ENCODE measurements at regions not wholly inside any gene's neighbourhood (a gene's known extent, or its start where the extent isn't known, plus 50 kb on each side); places are given as distances from the start of the nearest gene placed in this dataset.

- no peak for DNase-seq
These were observed 244.0 kb downstream of the RHOU start for GRCh38 chr1:228979325-228979699.

- DNase-seq = no peak
These were observed 244.5 kb downstream of the RHOU start for GRCh38 chr1:228979774-228980173.

GRCh38 chr1:228980232-228980937 lies 245.1 kb downstream of the RHOU start:
- no peak for DNase-seq

- peak; percentile 63 to 75 for DNase-seq
These were observed 247.4 kb downstream of the RHOU start for GRCh38 chr1:228982637-228983036.

- DNase-seq = no peak
These were observed 248.0 kb downstream of the RHOU start for GRCh38 chr1:228983231-228983660.

GRCh38 chr1:228983661-228984060 lies 248.4 kb downstream of the RHOU start:
- DNase-seq = no peak

- no peak for DNase-seq
These were observed 248.8 kb downstream of the RHOU start for GRCh38 chr1:228984107-228984506.

GRCh38 chr1:228984646-228985631 lies 249.7 kb downstream of the RHOU start:
- no peak for DNase-seq

- no peak for DNase-seq
These were observed 250.4 kb downstream of the RHOU start for GRCh38 chr1:228985661-228986060.

- peak in 1 of 2 experiments; percentile 4 for DNase-seq
These were observed 251.0 kb downstream of the RHOU start for GRCh38 chr1:228986093-228986904.

- DNase-seq = no peak
These were observed 252.0 kb downstream of the RHOU start for GRCh38 chr1:228987286-228987685.

- DNase-seq = no peak
These were observed 252.6 kb downstream of the RHOU start for GRCh38 chr1:228987736-228988506.

GRCh38 chr1:228988664-228989063 lies 253.4 kb downstream of the RHOU start:
- DNase-seq = no peak

- DNase-seq = no peak
These were observed 253.9 kb downstream of the RHOU start for GRCh38 chr1:228989176-228989575.

- no peak for DNase-seq
These were observed 254.4 kb downstream of the RHOU start for GRCh38 chr1:228989676-228989991.

GRCh38 chr1:228989992-228990827 lies 254.9 kb downstream of the RHOU start:
- DNase-seq = peak; percentile 89 to 91

- DNase-seq = peak; percentile 52 to 63
These were observed 255.8 kb downstream of the RHOU start for GRCh38 chr1:228990906-228991569.

- DNase-seq = no peak
These were observed 256.8 kb downstream of the RHOU start for GRCh38 chr1:228992044-228992443.

- DNase-seq = no peak
These were observed 257.7 kb downstream of the RHOU start for GRCh38 chr1:228992907-228993535.

All from AML-193 (cell line).